DMS53 treated with DMSO at 0.1 percent for 48 hours (cell line): ENCODE measurements at regions not wholly inside any gene's neighbourhood (a gene's known extent, or its start where the extent isn't known, plus 50 kb on each side); places are given as distances from the start of the nearest gene placed in this dataset.
"Not testable (repeated sequence)": the region's sequence is repeated elsewhere in the genome, so short reads cannot be mapped to it uniquely, and the experiment has no call there.

Experiments used
- DNase-seq: peaks from one replicate; lab custom pipeline; 2025; ENCODE audit not compliant: unreplicated experiment; lab: John Stamatoyannopoulos, UW

GRCh38 chr10:117492504-117492903 lies 50.0 kb upstream of the EMX2 start:
- no peak for DNase-seq

DNA sequence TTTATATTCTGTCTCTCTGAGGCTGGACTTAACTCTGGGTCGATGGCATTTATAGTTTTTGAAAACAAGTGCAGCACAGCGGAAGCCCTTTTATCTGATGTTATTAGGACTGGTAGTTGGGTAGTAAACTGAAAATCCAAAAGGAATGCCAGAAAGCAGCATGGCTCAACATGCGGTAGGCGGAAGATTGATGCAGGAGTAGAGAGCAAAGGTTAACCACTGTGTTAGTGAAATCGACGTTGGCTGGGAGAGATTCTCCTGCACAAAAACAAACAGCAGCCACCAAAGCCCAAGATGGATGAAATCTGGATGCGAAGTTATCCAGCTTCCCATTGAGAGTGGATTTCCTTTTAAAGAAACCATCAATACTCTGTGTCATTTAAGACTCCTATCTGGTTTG lies 54.5 kb upstream of the EMX2 start:
- no peak for DNase-seq

- DNase-seq = no peak
Observed at GRCh38 chr10:117486606-117487005, 55.9 kb upstream of the EMX2 start.

GRCh38 chr10:117483056-117483590 lies 59.4 kb upstream of the EMX2 start:
- no peak for DNase-seq

GRCh38 chr10:117481011-117481410 lies 61.5 kb upstream of the EMX2 start:
- DNase-seq = not testable (repeated sequence)

DNA sequence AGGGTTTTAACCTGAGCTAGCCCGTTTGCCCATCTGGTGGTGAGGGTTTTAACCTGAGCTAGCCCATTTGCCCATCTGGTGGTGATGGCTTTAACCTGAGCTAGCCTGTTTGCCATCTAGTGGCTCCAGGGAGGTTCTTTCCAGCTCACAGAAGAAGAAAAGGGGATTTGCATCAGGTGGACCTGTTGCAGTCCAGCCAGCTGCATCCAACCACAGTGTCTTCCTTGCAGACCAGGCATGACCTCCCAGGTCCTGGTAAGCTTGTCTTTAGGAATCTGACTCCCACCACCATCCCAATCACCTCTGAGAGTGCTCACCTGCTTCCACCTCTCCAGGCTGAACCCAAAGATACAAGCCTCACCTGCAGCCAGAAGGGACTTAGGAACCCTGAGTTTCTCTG lies 62.4 kb upstream of the EMX2 start:
- no peak for DNase-seq

- no peak for DNase-seq
Observed at GRCh38 chr10:117477961-117478670, 64.4 kb upstream of the EMX2 start.

DNA sequence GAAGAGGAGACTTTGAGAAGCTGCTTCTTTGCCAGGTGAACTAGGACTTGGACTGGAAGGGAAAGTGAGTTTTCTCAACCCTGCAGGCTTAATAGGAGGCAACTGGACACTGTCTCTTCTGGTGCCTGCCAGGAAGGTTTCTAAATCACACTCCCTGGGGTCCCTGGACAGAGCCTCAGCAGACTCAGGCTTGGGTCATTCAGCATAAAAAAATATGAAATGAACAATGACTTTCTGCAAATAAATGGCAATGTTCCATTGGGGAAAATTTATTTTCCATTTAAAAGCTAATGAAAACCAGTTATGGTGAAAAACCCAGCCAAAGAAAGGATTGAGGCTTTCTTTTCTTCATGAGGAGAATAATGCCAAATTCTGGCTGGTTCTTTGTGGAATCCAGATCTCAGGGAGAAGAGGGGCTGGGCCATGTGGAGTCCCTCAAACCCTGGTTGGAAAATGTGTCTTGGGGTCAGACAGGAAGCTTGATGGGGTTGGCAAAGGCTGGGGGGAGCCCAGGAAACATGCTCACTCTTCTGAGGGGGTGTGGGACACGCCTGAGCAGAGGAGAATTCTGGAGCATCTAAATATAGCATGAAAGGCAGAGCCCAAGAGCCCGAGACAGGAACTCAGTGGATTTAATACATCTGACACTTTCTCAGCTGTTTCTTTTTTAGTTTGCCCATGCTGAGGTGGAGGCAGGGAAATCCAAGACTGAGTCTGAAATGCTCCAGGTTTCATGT lies 65.2 kb upstream of the EMX2 start:
- DNase-seq = no peak

GRCh38 chr10:117476716-117477115 lies 65.8 kb upstream of the EMX2 start:
- DNase-seq = no peak

DNA sequence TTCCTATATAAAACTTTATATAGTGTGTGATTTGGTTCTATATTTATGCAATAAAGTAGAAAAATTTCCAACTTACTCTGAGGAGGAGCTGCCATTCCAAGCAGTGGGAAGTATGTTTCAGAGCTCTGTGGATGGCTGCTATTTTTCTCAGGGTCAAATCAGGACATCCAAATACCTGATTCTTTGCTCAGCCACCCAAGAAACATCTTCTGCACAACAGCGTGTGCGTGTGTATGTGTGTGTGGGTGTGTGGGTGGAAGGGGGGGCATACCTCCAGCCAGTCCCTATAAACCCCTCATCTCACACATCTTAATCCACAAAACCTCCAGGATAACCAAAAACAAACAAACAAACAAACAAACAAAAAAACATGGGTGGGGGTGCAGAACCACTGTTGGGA lies 66.3 kb upstream of the EMX2 start:
- DNase-seq = no peak

DNA sequence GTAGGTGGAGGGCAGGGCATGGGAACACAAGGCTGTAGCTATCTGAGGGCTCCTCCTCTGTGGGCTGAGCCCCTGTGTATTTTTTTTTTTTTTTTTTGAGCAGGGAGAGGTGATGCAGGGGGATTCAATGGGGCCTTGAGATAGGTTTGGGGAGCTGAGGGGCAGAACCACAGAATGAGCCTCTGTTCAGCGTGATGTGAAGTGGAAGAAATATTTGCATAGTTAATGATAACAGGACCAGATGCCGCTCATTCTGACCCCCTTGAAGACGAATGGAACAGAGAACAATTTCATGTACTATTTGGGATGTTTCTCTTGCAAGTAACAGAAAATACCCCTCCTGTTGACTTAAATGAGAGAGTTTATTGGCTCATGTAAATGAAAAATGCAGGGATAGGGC lies 69.7 kb upstream of the EMX2 start:
- DNase-seq = no peak

- no peak for DNase-seq
Observed at GRCh38 chr10:117471344-117471874, 71.1 kb upstream of the EMX2 start.

GRCh38 chr10:117470733-117471132 lies 71.8 kb upstream of the EMX2 start:
- no peak for DNase-seq

DNA sequence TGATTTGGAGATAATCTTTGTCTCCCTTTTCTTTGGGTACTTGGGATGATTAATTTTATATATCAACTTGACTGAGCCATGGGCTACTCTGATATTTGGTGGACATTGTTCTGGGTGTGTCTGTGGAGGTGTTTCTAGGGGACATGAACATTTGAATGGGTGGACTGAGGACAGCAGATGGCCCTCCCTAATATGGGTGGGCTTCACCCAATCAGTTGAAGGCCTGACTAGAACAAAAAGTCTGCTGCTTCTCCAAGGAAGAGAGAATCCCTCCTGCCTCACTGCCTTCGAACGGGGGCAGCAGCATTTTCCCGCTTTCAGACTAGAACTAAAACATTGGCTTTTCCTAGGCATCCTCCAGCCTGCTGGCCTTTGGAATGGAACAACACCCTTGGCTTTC lies 73.9 kb upstream of the EMX2 start:
- DNase-seq = no peak

GRCh38 chr10:117464176-117464575 lies 78.4 kb upstream of the EMX2 start:
- no peak for DNase-seq

DNA sequence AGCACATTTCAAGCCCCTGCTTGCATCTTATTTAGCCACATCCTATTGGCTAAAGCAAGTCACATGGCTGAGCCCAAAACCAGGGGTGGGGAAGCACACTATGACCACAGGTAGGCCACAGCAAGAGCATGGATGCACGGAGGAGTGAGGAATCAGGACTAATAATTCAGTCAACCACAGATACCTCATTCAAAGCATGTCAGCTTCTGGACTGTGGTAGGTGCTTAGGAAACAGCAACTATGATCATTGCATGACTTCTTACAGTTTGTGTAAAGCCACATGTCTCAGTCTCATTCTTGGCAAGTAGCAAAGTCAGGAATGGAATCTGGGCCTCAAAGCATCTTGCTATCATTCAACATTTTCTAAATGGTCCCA lies 79.0 kb upstream of the EMX2 start:
- DNase-seq = no peak

GRCh38 chr10:117462816-117463544 lies 79.6 kb upstream of the EMX2 start:
- DNase-seq = no peak

DNA sequence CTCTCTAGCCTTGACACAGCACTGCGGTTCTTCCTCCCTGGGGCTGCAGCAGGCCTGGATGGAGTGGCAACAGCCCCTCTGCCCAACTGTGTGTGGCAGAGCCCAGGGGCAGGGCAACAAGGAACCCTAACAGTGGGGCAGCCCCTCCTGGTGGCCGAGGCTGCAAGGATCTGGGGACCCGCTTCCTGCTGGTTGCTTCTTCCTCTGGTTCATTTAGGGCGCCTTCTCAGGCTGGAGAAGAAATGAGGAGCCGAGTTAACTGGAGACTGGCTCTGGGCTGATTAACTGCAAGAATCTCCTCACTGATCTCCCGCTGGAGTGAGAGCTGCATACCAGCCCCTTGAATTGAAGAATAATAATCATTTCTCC lies 80.1 kb upstream of the EMX2 start:
- no peak for DNase-seq

- no peak for DNase-seq
Observed at GRCh38 chr10:117461766-117462423, 80.7 kb upstream of the EMX2 start.

DNA sequence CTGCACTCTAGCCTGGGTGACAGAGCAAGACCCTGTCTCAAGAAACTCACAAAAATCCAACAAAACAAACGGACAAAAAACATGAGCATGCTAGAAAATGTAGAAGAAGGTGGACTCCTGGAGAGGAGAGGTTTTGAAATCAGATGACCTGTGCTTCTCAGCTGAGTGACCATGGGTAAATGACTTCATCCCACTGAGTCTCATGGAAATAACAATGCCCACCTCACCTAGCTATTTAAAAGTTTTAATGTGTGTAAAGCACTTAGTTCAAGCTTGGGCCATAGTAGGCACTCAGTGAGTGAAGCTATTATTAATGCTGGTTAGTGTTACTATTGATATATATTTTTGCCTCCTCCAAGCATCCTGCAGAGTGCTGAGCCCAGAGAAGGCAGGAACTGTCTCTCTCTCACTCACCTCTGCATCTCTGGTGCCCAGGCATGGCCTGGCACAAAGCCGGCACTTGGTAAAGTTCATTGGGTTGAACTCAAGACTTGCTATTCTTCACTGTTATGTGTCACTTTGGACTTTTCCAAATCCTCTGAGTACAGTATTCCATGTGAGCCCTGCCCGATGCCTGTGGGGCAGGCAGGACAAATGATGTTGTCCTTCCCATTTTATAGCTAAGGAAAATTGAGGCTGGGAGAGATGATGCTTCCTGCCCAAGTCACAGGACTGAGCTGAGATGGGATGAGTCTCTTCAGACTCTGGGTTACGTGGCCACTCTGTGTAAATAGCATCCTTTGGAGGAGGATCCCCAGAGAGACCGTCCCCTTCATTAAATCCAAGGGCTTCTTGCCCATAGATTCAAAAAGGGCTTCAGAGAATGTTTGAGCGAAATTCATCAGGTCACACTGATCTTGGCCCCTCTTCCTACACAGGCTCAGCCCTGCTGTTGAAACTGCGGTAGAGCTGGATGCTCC lies 81.4 kb upstream of the EMX2 start:
- no peak for DNase-seq
